HEK293 (cell line): ENCODE measurements at regions not wholly inside any gene's neighbourhood (a gene's known extent, or its start where the extent isn't known, plus 50 kb on each side); places are given as distances from the start of the nearest gene placed in this dataset.

ENCODE experiments used
- CTCF ChIA-PET: fragments of 350-600 bp; formaldehyde crosslinking; extraction: SDS; loops from one replicate; lab custom pipeline; 2021; ENCODE audit warnings: antibody characterized with exemption; lab: Yijun Ruan, JAX
- POLR2A ChIA-PET: fragments of 300-600 bp; formaldehyde crosslinking; extraction: SDS; loops from one replicate; lab custom pipeline; 2020; ENCODE audit warnings: antibody characterized with exemption, inconsistent platforms; lab: Yijun Ruan, JAX
- H3K27ac ChIP-seq: fragments of 200-500 bp; sonication (Bioruptor generic); 2 replicates; pipeline ENCODE4 v1.5.1; 2014; ENCODE audit warnings: low read depth, low read length, control low read depth, inconsistent platforms; ENCODE audit errors: extremely low read depth
- H3K36me3 ChIP-seq, 2 experiments: fragments of 200-500 bp in 1 of 2; sonication (Bioruptor generic) in 1 of 2; 1 replicate in 1 of 2; 2 replicates in 1 of 2; pipeline ENCODE4 v1.5.1; 2014 to 2017; ENCODE audit warnings: inconsistent platforms in 2 of 2, low read length in 2 of 2; ENCODE audit not compliant: control insufficient read depth in 2 of 2, insufficient read depth in 1 of 2
- H3K4me1 ChIP-seq: fragments of 200-500 bp; sonication (Bioruptor generic); 2 replicates; pipeline ENCODE4 v1.5.1; 2014; ENCODE audit warnings: mild to moderate bottlenecking, low read length, inconsistent platforms; ENCODE audit not compliant: control insufficient read depth, insufficient read depth
- H3K4me3 ChIP-seq: 2 replicates; pipeline ENCODE4 v1.5.1; 2011; ENCODE audit warnings: low read depth, mild to moderate bottlenecking, control low read depth, low read length, moderate library complexity
- H3K9me3 ChIP-seq: fragments of 200-500 bp; sonication (Bioruptor generic); 2 replicates; pipeline ENCODE4 v1.5.1; 2014; ENCODE audit warnings: low read depth, low read length, inconsistent platforms; ENCODE audit not compliant: control insufficient read depth, insufficient read depth
- FEZF1 ChIP-seq: fragments of 450-650 bp; formaldehyde crosslinking; IDR thresholded peaks from 2 replicates; pipeline ENCODE4 v1.5.1; 2016; ENCODE audit warnings: missing biosample characterization, missing genetic modification characterization
- GLIS2 ChIP-seq: fragments of 450-650 bp; formaldehyde crosslinking; IDR thresholded peaks from 2 replicates; pipeline ENCODE4 v1.5.1; 2016; ENCODE audit warnings: missing biosample characterization, missing genetic modification characterization
- KLF10 ChIP-seq: fragments of 450-650 bp; IDR thresholded peaks from 2 replicates; pipeline ENCODE4 v1.5.1; 2018; ENCODE audit warnings: missing biosample characterization, mild to moderate bottlenecking, missing genetic modification characterization
- KLF17 ChIP-seq: fragments of 450-650 bp; formaldehyde crosslinking; IDR thresholded peaks from 2 replicates; pipeline ENCODE4 v1.5.1; 2016; ENCODE audit warnings: missing biosample characterization, missing genetic modification characterization
- PRDM1 ChIP-seq: fragments of 450-650 bp; formaldehyde crosslinking; IDR thresholded peaks from 2 replicates; pipeline ENCODE4; 2016; ENCODE audit warnings: missing biosample characterization, missing genetic modification characterization
- REST ChIP-seq: fragments of 450-650 bp; formaldehyde crosslinking; IDR thresholded peaks from 2 replicates; pipeline ENCODE4 v1.5.1; 2016; ENCODE audit warnings: missing biosample characterization, missing genetic modification characterization
- SCRT1 ChIP-seq: fragments of 450-650 bp; formaldehyde crosslinking; IDR thresholded peaks from 2 replicates; pipeline ENCODE4 v1.5.1; 2016; ENCODE audit warnings: missing biosample characterization, missing genetic modification characterization, borderline replicate concordance
- WT1 ChIP-seq: fragments of 450-650 bp; formaldehyde crosslinking; IDR thresholded peaks from 2 replicates; pipeline ENCODE4 v1.5.1; 2016; ENCODE audit warnings: missing biosample characterization, missing genetic modification characterization
- YY2 ChIP-seq: fragments of 450-650 bp; formaldehyde crosslinking; IDR thresholded peaks from 2 replicates; pipeline ENCODE4 v1.5.1; 2016; ENCODE audit warnings: missing biosample characterization, missing genetic modification characterization
- ZNF10 ChIP-seq: fragments of 450-650 bp; formaldehyde crosslinking; IDR thresholded peaks from 2 replicates; pipeline ENCODE4 v1.5.1; 2017; ENCODE audit warnings: missing biosample characterization, missing genetic modification characterization
- ZNF16 ChIP-seq: fragments of 450-650 bp; formaldehyde crosslinking; IDR thresholded peaks from 2 replicates; pipeline ENCODE4 v1.5.1; 2016; ENCODE audit warnings: low read depth, missing biosample characterization, missing genetic modification characterization
- ZNF302 ChIP-seq: fragments of 450-650 bp; formaldehyde crosslinking; IDR thresholded peaks from 2 replicates; pipeline ENCODE4 v1.5.1; 2016; ENCODE audit warnings: missing biosample characterization, missing genetic modification characterization, low read depth
- ZNF341 ChIP-seq: fragments of 450-650 bp; formaldehyde crosslinking; IDR thresholded peaks from 2 replicates; pipeline ENCODE4; 2016; ENCODE audit warnings: low read depth, missing biosample characterization, missing genetic modification characterization
- ZNF37A ChIP-seq: fragments of 450-650 bp; IDR thresholded peaks from 2 replicates; pipeline ENCODE4 v1.5.1; 2018; ENCODE audit warnings: missing biosample characterization, missing genetic modification characterization
- ZNF398 ChIP-seq: fragments of 450-650 bp; formaldehyde crosslinking; IDR thresholded peaks from 2 replicates; pipeline ENCODE4 v1.5.1; 2017; ENCODE audit warnings: missing biosample characterization, missing genetic modification characterization
- ZNF473 ChIP-seq: fragments of 450-650 bp; formaldehyde crosslinking; IDR thresholded peaks from 2 replicates; pipeline ENCODE4 v1.5.1; 2017; ENCODE audit warnings: missing biosample characterization, missing genetic modification characterization
- ZNF549 ChIP-seq: fragments of 450-650 bp; IDR thresholded peaks from 2 replicates; pipeline ENCODE4 v1.5.1; 2018; ENCODE audit warnings: missing biosample characterization, missing genetic modification characterization, mild to moderate bottlenecking, inconsistent platforms, moderate library complexity
- ZNF555 ChIP-seq: fragments of 450-650 bp; formaldehyde crosslinking; conservative IDR thresholded peaks from 2 replicates; pipeline ENCODE4 v1.5.1; 2017; ENCODE audit warnings: missing biosample characterization, mild to moderate bottlenecking, missing genetic modification characterization, inconsistent platforms
- ZNF571 ChIP-seq: fragments of 450-650 bp; formaldehyde crosslinking; IDR thresholded peaks from 2 replicates; pipeline ENCODE4 v1.5.0; 2017; ENCODE audit warnings: missing biosample characterization, missing genetic modification characterization
- ZNF670 ChIP-seq: fragments of 450-650 bp; formaldehyde crosslinking; IDR thresholded peaks from 2 replicates; pipeline ENCODE4 v1.5.1; 2016; ENCODE audit warnings: missing biosample characterization, missing genetic modification characterization, low read depth
- ZNF677 ChIP-seq: fragments of 450-650 bp; IDR thresholded peaks from 2 replicates; pipeline ENCODE4 v1.5.0; 2018; ENCODE audit warnings: missing biosample characterization, mild to moderate bottlenecking, missing genetic modification characterization, moderate library complexity
- ZNF792 ChIP-seq: fragments of 450-650 bp; formaldehyde crosslinking; IDR thresholded peaks from 2 replicates; pipeline ENCODE4 v1.5.1; 2016; ENCODE audit warnings: missing biosample characterization, missing genetic modification characterization
- ZNF837 ChIP-seq: fragments of 450-650 bp; formaldehyde crosslinking; IDR thresholded peaks from 2 replicates; pipeline ENCODE4 v1.5.1; 2016; ENCODE audit warnings: missing biosample characterization, missing genetic modification characterization
- ZSCAN23 ChIP-seq: fragments of 450-650 bp; formaldehyde crosslinking; IDR thresholded peaks from 2 replicates; pipeline ENCODE4 v1.5.1; 2016; ENCODE audit warnings: missing biosample characterization, missing genetic modification characterization

GRCh38 chr4:144495944-144496343 lies 150.0 kb upstream of the HHIP start:
- H3K4me1 ChIP-seq, result no peaks in the 10 kb centered on the region
- POLR2A ChIA-PET, result no interaction called here
- CTCF ChIA-PET, result no interaction called here
- H3K4me3 ChIP-seq, result no peak overlapping the region
- H3K36me3 ChIP-seq, result no peaks in the 10 kb centered on the region
- no peak overlapping the region for H3K27ac ChIP-seq
- no peak for TF ChIP-seq ZNF473
- no peak for TF ChIP-seq ZNF549 (tag by site-specific recombination)
- TF ChIP-seq ZSCAN23, result no peak
- TF ChIP-seq WT1 (tag by site-specific recombination), result no peak
- no peak for TF ChIP-seq ZNF398 (tag by site-specific recombination)
- TF ChIP-seq ZNF10 (tag by site-specific recombination), result no peak
- no peak for TF ChIP-seq ZNF37A (tag by site-specific recombination)
- TF ChIP-seq ZNF302, result no peak
- TF ChIP-seq KLF17, result no peak
- TF ChIP-seq ZNF792 (tag by site-specific recombination), result no peak
- no peak for TF ChIP-seq SCRT1 (tag by site-specific recombination)
- TF ChIP-seq ZNF571, result no peak
- H3K9me3 ChIP-seq, result no peaks in the 10 kb centered on the region

GRCh38 chr4:144499777-144500176 lies 146.2 kb upstream of the HHIP start:
- ChIA-PET CTCF (interaction anchor here (0.7 kb wide), 1 partner anchor 575 kb away, joined by 4 read pairs; no protein-coding TSS in a partner anchor), POLR2A (no interaction called here)
- no peak overlapping the region for H3K27ac ChIP-seq
- no peaks in the 10 kb centered on the region for H3K36me3 ChIP-seq
- H3K4me3 ChIP-seq, result no peak overlapping the region
- H3K9me3 ChIP-seq, result no peaks in the 10 kb centered on the region
- no peak for TF ChIP-seq FEZF1
- no peak for TF ChIP-seq ZNF677
- no peak for TF ChIP-seq ZNF341 (tag by site-specific recombination)
- no peak for TF ChIP-seq ZNF16 (tag by site-specific recombination)
- TF ChIP-seq ZNF555 (tag by site-specific recombination), result no peak
- no peak for TF ChIP-seq WT1 (tag by site-specific recombination)
- TF ChIP-seq ZNF837, result no peak
- TF ChIP-seq GLIS2 (tag by site-specific recombination), result no peak
- no peak for TF ChIP-seq ZNF670 (tag by site-specific recombination)
- no peak for TF ChIP-seq KLF10 (tag by site-specific recombination)
- TF ChIP-seq YY2, result no peak
- no peak for TF ChIP-seq PRDM1 (tag by site-specific recombination)
- TF ChIP-seq REST (tag by site-specific recombination), result no peak
- H3K4me1 ChIP-seq, result no peaks in the 10 kb centered on the region
